ENCODE measurements at regions not wholly inside any gene's neighbourhood (a gene's known extent, or its start where the extent isn't known, plus 50 kb on each side); places are given as distances from the start of the nearest gene placed in this dataset.

GRCh38 chr9:80052830-80053229, 481.1 kb downstream of the TLE4 start:
- Histone ChIP-seq H3K9ac (ENCODE audit: insufficient read depth, low read depth, low read length) (no peak overlapping the region), H3K9me3 (ENCODE audit: low read length) (peaks cover 42% of the 10 kb centered on the region), H2AFZ (ENCODE audit: low read length) (no peak overlapping the region), H3K4me1 (ENCODE audit: insufficient read depth, low read length) (no peaks in the 10 kb centered on the region), H4K20me1 (ENCODE audit: insufficient read depth, low read length) (no peaks in the 10 kb centered on the region), H3K4me3 (replicated peaks in 1 of 3; ENCODE audit: insufficient read depth in 1 of 3, low read depth in 2 of 3, low read length in 3 of 3) (no peak overlapping the region), H3K36me3 (replicated peaks in 1 of 2; ENCODE audit: control insufficient read depth in 1 of 2, insufficient read depth in 2 of 2, low read length in 2 of 2) (no peaks in the 10 kb centered on the region), H3K27me3 (ENCODE audit: control insufficient read depth in 1 of 2, insufficient read depth in 2 of 2, low read length in 2 of 2) (no peaks in the 10 kb centered on the region), H3K4me2 (ENCODE audit: low read depth, low read length) (no peak overlapping the region), H3K27ac (ENCODE audit: extremely low read length, insufficient read depth, low read length) (no peak overlapping the region), H3K79me2 (ENCODE audit: insufficient read depth, low read length) (no peaks in the 10 kb centered on the region)
- POLR2A ChIA-PET = no interaction called here
- in situ Hi-C loops (cut with HindIII; ENCODE audit: extremely low pct_ligation_motif_present, low pct_unique_long_range_greater_than_20kb) = no loop called here
- no peak for TF ChIP-seq ZNF607 (CRISPR knock-in tag; IDR thresholded peaks at IDR 0.05; ENCODE audit: borderline replicate concordance)
- TF ChIP-seq, protein P1, sequence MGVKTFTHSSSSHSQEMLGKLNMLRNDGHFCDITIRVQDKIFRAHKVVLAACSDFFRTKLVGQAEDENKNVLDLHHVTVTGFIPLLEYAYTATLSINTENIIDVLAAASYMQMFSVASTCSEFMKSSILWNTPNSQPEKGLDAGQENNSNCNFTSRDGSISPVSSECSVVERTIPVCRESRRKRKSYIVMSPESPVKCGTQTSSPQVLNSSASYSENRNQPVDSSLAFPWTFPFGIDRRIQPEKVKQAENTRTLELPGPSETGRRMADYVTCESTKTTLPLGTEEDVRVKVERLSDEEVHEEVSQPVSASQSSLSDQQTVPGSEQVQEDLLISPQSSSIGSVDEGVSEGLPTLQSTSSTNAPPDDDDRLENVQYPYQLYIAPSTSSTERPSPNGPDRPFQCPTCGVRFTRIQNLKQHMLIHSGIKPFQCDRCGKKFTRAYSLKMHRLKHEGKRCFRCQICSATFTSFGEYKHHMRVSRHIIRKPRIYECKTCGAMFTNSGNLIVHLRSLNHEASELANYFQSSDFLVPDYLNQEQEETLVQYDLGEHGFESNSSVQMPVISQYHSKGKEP (CRISPR knock-in tag; IDR thresholded peaks at IDR 0.05) = no peak
- no peak for TF ChIP-seq NR2F1 (CRISPR knock-in tag; IDR thresholded peaks at IDR 0.05)
- no peak for TF ChIP-seq ZZZ3 (CRISPR knock-in tag; IDR thresholded peaks at IDR 0.05; ENCODE audit: borderline replicate concordance)
- no peak for TF ChIP-seq PITX1 (CRISPR knock-in tag; IDR thresholded peaks at IDR 0.05)
- TF ChIP-seq ZNF557 (CRISPR knock-in tag; IDR thresholded peaks at IDR 0.05) = no peak
- no peak for TF ChIP-seq XRCC5 (optimal IDR thresholded peaks at IDR 0.05; ENCODE audit: low read length)
- no peak for TF ChIP-seq TCF7L2 (IDR thresholded peaks at IDR 0.05; ENCODE audit: low read depth, low read length)
- TF ChIP-seq ZNF256 (CRISPR knock-in tag; conservative IDR thresholded peaks at IDR 0.05) = no peak
- TF ChIP-seq ZSCAN25 (CRISPR knock-in tag; IDR thresholded peaks at IDR 0.05) = no peak
- TF ChIP-seq, protein P2, sequence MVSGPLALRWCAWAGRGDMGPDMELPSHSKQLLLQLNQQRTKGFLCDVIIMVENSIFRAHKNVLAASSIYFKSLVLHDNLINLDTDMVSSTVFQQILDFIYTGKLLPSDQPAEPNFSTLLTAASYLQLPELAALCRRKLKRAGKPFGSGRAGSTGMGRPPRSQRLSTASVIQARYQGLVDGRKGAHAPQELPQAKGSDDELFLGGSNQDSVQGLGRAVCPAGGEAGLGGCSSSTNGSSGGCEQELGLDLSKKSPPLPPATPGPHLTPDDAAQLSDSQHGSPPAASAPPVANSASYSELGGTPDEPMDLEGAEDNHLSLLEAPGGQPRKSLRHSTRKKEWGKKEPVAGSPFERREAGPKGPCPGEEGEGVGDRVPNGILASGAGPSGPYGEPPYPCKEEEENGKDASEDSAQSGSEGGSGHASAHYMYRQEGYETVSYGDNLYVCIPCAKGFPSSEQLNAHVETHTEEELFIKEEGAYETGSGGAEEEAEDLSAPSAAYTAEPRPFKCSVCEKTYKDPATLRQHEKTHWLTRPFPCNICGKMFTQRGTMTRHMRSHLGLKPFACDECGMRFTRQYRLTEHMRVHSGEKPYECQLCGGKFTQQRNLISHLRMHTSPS (CRISPR knock-in tag; IDR thresholded peaks at IDR 0.05; ENCODE audit: low read depth) = no peak
- DNase-seq (ENCODE audit: low spot score) (no peak), ATAC-seq (no peak), FAIRE-seq (no peak)
- WGBS (ENCODE audit: low lambda C conversion rate) = 3% methylated on average over 1 of the region's 1 CpG
- no TSS peak for BruUV-seq (replicated peaks)
- CTCF ChIA-PET (ENCODE audit: low intra/inter-chr PET ratio, low total read pairs) = no interaction called here
- intact Hi-C loops (cut with micrococcal nuclease; ENCODE audit: unreplicated experiment) = no loop called here
